HG03457 (cell line): ENCODE measurements at regions not wholly inside any gene's neighbourhood (a gene's known extent, or its start where the extent isn't known, plus 50 kb on each side); places are given as distances from the start of the nearest gene placed in this dataset.
"Not testable (repeated sequence)": the region's sequence is repeated elsewhere in the genome, so short reads cannot be mapped to it uniquely, and the experiment has no call there.

ENCODE experiments used
- ATAC-seq: cut with Tn5 transposase; IDR thresholded peaks from one replicate; pipeline ENCODE4 v1.9.1; 2021; ENCODE audit warnings: moderate number of reproducible peaks; ENCODE audit not compliant: unreplicated experiment

DNA sequence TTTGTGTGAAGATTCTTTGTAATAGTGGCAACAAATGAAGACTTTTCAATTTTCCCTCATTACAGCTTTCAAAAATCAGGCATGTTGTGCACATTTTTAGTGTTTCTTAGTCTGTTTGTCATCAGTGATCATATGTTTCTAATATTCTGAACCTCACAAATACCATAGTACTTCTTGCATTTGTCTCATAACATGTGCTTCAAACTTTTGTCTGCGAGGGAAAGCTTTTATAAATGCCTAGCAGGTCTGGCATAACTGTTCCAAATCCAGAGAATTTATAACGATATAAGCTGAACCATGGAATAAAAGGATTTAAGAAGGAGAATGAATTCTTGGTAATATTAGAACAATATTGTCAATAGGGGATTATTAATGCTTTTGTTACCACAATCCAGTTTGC is 670.2 kb downstream of the RFPL4B start:
- no peak for ATAC-seq

DNA sequence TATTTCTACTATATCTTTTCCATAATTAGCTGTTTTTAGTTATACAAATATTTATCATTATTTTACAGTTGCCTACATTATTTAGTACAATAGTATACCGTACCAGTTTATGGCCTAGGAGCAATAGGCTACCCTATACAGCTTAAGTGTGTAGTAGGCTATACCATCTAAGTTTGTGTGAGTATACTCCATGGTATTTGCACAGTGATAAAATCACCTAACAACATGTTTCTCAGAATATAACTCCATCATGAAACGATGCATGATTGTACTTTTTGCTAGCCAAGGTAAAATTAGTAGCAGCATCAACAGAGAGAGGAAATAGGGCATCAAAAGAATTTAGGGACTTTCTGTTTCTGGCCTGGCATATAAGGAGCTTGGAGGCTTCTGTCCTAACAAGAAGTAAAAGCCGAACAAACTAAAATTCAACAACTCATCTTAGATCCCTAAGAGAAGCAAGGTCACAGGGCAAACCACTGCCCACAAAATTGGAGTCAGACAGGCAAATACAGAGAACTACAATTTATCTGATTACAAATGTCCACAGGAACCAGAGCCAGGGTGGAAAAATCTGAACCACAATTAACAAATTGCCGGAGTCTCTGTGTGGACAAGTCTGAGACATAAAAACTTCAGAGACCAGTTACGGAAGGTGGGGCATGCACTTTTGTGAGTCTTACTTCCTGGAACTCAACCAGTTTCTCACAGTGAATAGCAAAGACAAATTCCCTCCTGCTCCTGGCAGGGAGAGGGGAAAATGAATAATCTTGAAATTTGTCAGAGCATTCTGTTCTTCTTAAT is 671.4 kb downstream of the RFPL4B start:
- ATAC-seq: no peak

DNA sequence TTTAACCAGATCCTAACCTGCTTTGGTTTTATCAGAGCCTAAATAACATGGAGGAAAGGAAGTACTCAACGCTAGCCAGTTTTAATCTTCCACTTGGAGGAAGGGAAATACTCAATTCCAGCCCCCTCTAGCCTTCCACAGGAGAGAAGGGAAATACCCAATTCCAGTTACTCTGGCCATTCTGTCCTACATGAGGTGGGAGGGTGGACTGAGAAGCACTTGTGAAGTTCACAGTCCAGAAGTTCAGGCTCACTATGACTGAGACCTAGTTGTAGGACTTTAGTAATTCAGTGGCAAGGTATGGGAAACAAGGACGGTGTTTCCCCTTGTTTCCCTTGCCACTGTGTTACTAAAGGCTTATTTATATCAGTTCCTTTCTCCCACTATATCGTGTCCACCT is 672.0 kb downstream of the RFPL4B start:
- no peak for ATAC-seq

DNA sequence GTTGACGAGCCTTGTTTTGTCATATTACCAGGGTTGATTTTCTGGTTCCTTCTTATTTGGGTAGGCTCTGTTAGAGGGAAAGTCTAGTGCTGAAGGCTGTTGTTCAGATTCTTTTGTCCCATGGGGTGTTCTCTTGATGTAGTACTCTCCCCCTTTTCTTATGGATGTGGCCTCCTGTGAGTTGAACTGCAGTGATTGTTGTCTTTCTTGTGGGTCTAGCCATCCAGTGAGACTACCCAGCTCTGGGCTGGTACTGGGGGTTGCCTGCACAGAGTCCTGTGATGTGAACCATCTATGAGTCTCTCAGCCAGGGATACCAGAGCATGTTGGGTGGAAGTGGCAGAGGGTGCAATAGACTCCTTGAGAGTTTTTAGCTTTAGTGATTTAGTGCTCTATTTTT is 680.6 kb downstream of the RFPL4B start:
- no peak for ATAC-seq

DNA sequence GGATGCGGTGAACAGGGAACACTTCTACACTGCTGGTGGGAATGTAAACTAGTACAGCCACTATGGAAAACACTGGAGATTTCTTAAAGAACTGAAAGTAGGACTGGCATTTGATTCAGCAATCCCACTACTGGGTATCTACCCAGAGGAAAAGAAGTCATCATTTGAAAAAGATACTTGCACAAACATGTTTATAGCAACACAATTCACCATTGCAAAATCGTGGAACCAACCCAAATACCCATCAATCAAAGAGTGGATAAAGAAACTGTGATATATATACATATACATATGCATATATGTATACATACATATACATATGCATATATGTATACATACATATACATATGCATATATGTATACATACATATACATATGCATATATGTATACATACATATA is 682.0 kb downstream of the RFPL4B start:
- not testable (repeated sequence) for ATAC-seq

DNA sequence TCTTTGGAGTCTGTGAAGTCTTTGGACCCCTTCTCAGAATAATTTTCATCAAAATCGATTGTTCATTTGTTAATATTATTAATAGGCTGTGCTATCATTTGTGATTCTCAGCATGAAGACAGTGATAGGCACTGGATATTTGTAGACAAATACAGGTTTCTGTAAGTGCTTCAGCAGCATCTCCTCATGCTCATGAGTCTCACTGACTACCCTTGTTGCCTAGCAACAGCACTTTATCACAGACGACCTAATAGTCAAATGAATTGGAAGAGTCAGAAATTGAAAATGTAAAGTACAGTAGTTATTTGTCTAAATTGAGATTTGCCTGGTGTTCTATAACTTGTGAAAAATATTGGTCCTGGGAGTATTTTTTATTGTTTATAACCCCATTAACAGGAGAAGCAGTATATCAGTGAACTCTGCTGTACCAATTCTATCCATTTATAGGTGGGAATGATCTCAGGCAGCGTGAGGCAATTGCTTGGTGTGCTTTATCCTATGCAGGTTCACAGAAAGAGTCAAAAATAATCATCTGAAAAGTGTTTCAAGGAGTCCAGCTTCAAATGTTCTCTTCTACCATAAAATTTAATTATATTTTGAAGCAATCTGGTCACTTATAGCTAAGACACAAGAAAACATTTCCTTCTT is 684.6 kb downstream of the RFPL4B start:
- ATAC-seq: no peak

DNA sequence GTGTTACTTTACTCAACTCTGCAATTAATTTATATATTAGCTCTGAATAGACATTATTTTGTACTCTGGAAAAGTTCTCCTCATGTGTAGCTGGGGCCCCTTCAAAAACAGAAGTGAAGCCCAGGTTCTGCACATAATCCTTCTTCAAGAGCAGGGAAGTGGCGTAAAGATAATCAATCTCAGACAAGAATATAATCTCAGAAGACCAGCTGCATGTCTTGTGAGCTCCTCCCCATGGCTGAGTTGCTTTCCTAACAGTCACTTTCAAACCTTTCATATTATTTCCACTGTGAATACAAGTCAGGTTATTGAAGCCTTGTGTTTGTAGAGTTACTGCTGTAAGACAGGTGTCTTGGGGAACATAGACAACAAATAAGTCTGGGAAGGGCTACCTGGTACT is 691.9 kb downstream of the RFPL4B start:
- ATAC-seq: no peak

DNA sequence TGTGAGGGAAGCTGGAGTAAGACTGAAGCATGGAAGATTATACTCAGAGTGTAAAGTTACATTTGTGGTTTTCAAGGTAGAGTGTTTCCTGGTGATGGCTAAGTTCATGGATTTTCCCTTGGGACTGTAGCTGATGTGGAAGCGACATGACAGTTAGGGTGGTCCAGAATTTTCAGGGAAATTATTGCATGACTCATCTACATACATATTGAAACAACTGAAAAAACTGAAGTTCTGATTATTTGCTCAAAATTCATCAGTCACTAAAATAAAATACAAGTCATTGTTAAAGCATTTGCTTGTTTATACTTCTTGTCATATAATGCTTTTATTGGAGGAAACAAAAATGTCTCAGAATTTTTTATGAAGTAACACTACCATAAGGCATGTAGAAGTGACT is 700.0 kb downstream of the RFPL4B start:
- no peak for ATAC-seq

DNA sequence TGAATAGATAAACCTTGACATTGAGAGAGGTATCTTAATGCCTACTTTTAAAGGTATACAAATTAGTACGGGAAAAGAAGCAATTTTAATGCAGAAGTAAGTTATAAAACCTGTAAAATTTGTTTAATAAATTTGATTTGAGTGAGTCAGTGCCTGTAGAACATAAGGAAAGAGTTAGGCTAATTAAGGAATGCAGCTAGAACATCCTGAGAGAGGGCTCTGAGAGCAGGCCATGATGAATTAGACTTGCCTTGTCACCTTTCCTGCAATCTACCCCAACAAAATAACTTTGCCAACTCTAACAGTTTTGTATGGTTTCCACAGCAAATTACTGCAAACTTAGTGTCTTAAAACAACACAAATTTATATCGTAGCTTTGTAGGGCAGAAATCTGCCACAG is 700.8 kb downstream of the RFPL4B start:
- ATAC-seq: no peak

DNA sequence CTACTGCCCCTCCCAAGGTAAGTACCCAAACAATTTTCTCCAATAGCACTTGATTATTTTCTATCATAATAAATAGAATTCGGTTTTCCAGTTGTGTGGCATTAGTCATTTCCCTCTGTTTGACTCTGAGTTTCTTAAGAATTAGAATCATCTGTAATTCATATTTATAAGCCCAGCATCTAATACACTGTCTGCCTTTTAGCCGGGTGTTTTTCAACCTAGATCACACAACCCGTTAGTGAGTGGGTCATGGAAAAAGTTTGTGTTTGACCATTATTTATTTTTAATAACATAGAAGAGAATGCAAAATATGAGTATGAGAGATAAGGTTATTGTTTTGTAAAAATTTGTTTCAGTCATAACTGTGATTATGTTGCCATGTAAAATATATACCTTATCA is 701.6 kb downstream of the RFPL4B start:
- ATAC-seq: no peak

DNA sequence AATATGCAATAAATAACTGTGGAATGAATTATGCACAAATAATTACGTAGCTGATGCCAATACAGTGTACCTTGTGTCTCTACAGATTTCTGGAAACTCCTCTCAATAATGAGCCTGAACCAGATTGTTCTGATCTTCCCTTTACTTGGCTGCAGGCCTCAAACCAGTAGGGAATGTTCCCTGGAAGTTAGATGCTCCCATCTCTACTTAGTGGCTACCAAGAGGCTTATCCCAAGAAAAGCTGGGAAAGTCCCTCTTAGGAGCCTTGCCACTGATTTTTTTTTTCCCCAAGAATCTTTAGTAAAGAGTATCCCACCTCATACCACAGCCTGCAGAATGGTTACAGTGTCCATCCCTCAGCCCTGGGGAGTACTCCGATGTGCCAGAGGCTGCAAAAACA is 702.1 kb downstream of the RFPL4B start:
- no peak for ATAC-seq

DNA sequence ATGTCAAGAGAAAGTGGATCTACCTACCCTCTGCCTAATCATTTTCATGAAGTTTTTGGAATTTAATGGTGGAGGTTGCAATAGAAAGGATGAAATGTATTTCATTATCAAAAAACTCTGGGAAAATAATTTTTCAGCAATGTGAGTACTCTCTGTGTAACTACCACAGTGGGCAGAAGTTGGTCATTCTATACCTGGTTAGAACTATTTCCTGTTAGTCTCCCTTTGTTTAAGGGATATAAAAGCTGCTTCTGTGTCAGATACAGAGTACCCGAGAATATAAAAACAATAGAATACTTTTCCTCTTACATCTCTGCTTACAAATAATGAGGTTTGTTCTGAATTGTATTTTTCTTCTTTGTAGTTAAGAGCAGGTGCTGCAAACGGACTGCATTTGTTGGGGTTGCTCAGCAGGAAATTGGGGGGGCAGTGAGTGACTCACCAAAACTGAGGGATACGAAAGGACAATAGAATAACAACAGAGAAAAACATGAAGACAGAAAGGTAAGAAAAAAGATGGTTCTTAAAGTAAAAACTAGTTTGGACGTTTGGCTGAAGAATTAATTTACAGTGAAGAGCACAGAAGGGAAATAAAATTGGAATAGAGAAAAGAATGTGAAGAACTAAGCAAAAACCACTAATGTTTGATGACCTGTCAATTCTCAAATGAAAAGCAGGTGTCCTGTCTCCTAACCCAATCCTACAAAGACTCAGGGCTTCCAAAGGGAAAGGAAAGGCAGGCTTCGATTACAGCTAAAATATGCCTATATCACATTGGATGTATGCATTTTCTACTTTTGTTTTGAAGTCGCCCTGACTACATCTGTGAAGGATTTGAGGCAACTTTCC is 703.1 kb downstream of the RFPL4B start:
- ATAC-seq: no peak

DNA sequence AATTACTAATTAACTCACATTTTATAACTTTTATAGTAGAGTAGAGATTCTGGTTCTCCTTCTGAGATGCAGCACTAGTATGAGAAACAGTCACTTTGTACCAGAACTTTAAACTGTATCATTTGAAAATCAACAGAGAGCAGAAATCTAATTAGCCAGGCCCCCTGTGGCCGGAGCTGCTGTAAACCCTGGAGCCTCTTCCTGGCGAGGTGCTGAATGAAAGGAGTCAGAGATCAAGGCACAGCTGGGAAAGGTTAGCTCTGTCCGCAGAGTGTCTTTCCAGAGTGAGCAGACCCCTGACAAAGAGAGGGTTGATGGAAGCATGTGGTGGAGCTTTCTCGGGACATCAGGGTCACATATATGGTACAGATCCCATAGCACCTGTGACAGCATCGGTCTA is 703.8 kb downstream of the RFPL4B start:
- no peak for ATAC-seq

DNA sequence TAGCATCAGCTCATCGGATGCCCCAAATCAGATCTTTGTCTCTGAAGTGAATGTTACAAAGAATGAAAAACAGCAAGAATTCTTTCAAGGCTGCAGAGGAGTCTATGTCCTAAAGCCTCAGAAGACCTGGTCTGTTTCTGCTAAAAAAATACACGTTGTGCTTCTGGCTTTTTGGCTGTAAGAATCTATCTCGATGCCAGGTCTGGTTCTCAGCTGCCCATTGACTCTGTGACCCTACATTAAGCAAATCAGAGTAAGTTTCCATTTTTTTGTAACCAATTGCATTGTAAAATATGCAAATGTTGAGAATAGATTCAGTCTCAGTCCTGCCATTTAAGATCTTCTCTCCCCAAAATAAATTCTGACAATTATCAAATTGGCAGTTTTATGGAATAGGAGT is 705.4 kb downstream of the RFPL4B start:
- ATAC-seq: no peak

DNA sequence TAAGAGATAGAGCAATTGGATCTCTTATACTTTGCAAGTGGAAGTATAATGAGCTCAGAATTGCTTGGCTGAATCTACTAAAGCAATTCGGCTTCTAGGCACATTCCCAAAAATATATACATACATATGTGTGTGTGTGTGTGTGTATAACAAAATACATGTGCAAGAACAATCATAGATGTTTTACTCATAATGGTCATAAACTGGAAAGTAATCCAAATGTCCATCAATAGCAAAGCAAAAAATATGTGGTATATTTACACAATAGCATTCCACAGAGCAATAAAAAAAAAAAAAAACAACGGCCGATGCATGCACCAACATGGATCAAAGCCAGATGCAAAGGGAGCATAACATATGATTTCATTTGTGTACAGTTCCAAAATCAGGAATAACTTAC is 707.9 kb downstream of the RFPL4B start:
- ATAC-seq: no peak

DNA sequence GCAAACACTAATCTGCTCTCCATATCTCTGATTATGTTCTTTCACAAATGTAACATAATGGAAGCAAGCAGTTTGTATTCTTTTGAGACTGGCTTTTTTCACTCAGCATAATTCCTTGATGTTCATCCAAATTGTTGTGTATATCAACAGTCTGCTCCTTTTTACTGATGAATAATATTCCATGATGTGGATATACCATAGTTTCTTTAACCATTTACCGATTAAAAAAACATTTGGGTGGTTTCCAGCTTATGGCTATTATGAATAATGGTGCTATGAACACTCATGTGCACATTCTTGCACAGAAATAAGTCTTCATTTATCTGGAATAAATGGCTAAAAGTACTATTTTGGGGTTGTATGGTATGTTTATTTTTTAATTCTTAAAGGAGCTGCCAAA is 708.9 kb downstream of the RFPL4B start:
- no peak for ATAC-seq

DNA sequence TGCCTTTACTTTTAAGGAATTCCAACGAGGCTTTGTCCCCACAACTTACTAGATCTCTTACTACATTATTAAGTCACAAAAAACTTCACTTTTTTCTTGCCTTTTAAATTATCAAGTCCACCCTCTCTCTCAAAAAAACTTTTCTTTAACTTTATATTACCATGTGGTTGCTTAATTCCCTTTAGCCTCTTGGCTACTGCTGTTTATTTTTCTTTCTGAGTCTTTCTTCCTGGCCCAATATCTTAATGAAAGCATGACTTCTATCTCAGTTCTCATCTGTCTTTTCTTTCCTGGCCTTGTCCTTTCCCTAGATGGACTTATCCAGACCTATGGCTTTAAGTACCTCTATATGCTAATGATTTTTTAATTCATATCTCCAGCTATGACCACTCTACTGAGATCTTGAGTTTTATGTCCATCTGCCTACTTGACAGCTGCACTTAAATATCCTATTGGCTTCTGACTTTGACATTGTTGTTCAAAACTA is 710.5 kb downstream of the RFPL4B start:
- no peak for ATAC-seq

DNA sequence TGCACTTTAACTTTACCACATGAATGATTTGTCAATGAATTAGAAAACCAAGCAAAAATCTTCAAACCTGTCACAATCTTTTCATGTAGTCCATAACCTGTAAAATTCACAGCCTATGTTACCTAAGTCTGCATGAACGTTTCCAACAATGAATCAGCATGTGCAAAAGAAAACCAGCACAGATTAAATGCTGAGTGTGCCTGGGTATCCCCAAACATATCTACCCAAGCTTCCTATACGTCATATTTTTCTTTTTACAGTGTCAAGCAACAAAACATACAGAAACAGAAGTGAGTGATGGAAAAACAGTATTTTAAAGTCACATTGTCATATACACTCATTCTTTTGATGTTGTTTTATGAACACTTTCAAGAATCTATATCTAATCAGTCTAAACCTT is 713.5 kb downstream of the RFPL4B start:
- ATAC-seq: no peak

DNA sequence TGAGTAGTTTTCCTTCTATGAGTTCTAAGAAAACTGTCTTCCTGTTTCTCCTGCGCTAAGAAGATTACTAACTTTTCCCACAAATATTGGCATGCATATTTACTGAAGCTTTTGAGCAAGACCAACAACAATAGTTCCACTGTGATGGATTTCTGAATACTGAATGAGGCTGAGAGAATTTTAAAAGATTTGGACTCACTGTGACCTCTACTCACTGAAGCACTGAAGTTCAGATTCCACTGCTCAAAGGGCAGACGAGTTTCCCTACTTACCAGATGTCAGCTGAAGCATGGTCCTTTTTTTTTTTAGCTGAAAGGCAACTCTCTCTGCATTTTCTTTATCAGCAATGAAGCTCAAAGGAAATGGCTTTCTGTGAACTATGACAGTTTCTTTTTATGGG is 718.5 kb downstream of the RFPL4B start:
- ATAC-seq: no peak

DNA sequence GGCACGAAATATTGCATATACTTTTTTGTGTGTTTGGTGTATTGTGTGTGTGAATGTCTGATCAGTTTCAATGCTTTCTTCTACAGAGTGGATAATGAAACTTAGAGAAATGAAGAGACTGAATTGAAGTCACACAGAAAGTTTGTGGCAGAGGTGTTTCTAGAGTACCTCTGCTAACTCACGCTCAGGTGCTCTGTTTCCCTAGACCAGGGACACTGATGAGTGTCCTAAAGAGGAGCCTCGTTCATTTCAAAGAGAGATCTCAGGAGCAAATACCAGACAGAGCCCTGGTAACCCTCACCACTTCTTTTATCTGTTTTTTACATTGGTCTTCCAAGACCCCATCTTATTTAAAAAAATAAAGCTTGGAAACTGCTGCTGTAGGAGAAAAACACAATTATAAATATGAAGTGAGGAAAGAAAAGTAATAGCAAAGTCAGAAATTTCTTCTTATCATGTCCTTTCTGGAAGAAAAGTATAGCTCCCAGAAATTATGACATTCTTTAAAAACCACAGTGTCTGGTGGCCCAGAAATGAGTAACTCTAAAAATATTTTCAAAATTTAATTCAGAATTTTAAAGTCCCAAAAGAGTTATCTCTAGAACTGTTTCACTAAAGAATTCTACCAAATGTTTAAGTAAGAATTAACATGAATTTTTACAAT is 720.6 kb downstream of the RFPL4B start:
- no peak for ATAC-seq

DNA sequence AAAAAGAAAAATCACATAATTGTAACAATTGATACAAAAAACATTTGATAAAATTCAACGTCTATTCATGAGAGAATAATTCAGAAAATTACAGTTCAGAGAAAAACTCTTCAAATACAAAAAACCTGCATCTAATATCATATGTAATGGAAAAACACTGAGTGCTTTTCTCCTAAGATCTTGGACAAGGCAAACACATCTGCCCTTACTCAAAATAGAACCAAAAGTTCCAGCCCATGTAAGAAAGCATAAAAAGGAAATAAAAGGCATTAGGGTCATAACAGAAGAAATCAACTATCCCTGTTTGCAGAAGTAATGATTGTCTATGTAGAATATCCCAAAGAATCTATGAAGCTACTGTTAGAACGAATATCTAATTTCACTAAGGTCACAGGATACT is 721.4 kb downstream of the RFPL4B start:
- ATAC-seq: no peak
